Liver (tissue), 3 donors: ENCODE measurements at regions not wholly inside any gene's neighbourhood (a gene's known extent, or its start where the extent isn't known, plus 50 kb on each side); places are given as distances from the start of the nearest gene placed in this dataset.

Experiments
- EGR1 ChIP-seq, 2 donors: IDR thresholded peaks; 2 replicates each; pipeline ENCODE4 v1.6.1; 2016 to 2018; ENCODE audit warnings: antibody characterized with exemption in 2 of 2, low read depth in 2 of 2
- HNF4A ChIP-seq, 2 donors: conservative IDR thresholded peaks; 2 replicates each; pipeline ENCODE4 v1.6.1; 2016; ENCODE audit warnings: antibody characterized with exemption in 2 of 2, mild to moderate bottlenecking in 2 of 2
- JUND ChIP-seq, 2 donors: IDR thresholded peaks; 2 replicates each; pipeline ENCODE4 v1.6.1; 2016; ENCODE audit warnings: antibody characterized with exemption in 2 of 2
- RAD21 ChIP-seq, 2 donors: IDR thresholded peaks; 2 replicates each; pipeline ENCODE4 v1.6.1; 2016; ENCODE audit warnings: antibody characterized with exemption in 2 of 2, mild to moderate bottlenecking in 2 of 2
- RXRA ChIP-seq, 2 donors: IDR thresholded peaks; 2 replicates each; pipeline ENCODE4 v1.6.1; 2017 to 2018; ENCODE audit warnings: antibody characterized with exemption in 2 of 2, mild to moderate bottlenecking in 1 of 2
- SP1 ChIP-seq: IDR thresholded peaks from 2 replicates; pipeline ENCODE4 v1.6.1; 2018; ENCODE audit warnings: antibody characterized with exemption, mild to moderate bottlenecking
- TAF1 ChIP-seq: conservative IDR thresholded peaks from 2 replicates; pipeline ENCODE4 v1.6.1; 2016; ENCODE audit warnings: antibody characterized with exemption, mild to moderate bottlenecking
- YY1 ChIP-seq: IDR thresholded peaks from 2 replicates; pipeline ENCODE4 v1.6.1; 2016; ENCODE audit warnings: antibody characterized with exemption, mild to moderate bottlenecking
- TF ChIP-seq, protein P1 (sequence below): fragments of 150-350 bp; IDR thresholded peaks from 2 replicates; pipeline ENCODE4 v1.5.1; 2017; ENCODE audit warnings: improper control_type of control experiment, low read depth, low read length; ENCODE audit not compliant: missing input control
- TF ChIP-seq, protein P2 (sequence below): IDR thresholded peaks from 2 replicates; pipeline ENCODE4 v1.6.1; 2016; ENCODE audit warnings: antibody characterized with exemption, mild to moderate bottlenecking
- TF ChIP-seq, protein P3 (sequence below): IDR thresholded peaks from 2 replicates; pipeline ENCODE4 v1.6.1; 2016; ENCODE audit warnings: antibody characterized with exemption
- donor health status: healthy.
- donor health status: healthy.

DNA sequence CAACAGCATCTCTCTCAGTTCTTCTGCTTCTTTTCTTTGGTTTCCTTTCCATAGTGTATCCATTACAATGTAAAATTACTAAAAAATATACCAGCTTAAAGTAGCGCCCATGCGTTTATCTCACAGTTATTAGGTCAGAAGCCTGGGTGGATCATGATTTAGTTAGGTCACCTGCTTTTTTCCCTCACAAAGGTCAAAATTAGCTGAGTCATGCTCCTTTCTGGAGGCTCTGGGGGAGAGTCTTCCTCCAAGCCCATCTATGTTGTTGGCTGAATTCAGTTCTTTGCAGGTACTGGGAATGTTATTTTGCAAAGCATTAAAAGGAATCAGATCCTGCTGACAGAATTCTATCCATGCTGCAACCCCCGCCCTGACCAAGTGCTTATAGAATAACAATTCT lies 101.6 kb upstream of the TMEM132C start:
- TF ChIP-seq, protein P1, sequence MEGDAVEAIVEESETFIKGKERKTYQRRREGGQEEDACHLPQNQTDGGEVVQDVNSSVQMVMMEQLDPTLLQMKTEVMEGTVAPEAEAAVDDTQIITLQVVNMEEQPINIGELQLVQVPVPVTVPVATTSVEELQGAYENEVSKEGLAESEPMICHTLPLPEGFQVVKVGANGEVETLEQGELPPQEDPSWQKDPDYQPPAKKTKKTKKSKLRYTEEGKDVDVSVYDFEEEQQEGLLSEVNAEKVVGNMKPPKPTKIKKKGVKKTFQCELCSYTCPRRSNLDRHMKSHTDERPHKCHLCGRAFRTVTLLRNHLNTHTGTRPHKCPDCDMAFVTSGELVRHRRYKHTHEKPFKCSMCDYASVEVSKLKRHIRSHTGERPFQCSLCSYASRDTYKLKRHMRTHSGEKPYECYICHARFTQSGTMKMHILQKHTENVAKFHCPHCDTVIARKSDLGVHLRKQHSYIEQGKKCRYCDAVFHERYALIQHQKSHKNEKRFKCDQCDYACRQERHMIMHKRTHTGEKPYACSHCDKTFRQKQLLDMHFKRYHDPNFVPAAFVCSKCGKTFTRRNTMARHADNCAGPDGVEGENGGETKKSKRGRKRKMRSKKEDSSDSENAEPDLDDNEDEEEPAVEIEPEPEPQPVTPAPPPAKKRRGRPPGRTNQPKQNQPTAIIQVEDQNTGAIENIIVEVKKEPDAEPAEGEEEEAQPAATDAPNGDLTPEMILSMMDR = no peak
- TF ChIP-seq RAD21 (IDR thresholded peaks at IDR 0.05) = no peak
- TF ChIP-seq JUND (IDR thresholded peaks at IDR 0.05) = no peak
- no peak for TF ChIP-seq RXRA (IDR thresholded peaks at IDR 0.05)
- no peak for TF ChIP-seq EGR1 (IDR thresholded peaks at IDR 0.05; ENCODE audit: low read depth in 2 of 2)
- TF ChIP-seq, protein P2, sequence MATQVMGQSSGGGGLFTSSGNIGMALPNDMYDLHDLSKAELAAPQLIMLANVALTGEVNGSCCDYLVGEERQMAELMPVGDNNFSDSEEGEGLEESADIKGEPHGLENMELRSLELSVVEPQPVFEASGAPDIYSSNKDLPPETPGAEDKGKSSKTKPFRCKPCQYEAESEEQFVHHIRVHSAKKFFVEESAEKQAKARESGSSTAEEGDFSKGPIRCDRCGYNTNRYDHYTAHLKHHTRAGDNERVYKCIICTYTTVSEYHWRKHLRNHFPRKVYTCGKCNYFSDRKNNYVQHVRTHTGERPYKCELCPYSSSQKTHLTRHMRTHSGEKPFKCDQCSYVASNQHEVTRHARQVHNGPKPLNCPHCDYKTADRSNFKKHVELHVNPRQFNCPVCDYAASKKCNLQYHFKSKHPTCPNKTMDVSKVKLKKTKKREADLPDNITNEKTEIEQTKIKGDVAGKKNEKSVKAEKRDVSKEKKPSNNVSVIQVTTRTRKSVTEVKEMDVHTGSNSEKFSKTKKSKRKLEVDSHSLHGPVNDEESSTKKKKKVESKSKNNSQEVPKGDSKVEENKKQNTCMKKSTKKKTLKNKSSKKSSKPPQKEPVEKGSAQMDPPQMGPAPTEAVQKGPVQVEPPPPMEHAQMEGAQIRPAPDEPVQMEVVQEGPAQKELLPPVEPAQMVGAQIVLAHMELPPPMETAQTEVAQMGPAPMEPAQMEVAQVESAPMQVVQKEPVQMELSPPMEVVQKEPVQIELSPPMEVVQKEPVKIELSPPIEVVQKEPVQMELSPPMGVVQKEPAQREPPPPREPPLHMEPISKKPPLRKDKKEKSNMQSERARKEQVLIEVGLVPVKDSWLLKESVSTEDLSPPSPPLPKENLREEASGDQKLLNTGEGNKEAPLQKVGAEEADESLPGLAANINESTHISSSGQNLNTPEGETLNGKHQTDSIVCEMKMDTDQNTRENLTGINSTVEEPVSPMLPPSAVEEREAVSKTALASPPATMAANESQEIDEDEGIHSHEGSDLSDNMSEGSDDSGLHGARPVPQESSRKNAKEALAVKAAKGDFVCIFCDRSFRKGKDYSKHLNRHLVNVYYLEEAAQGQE = no peak
- TF ChIP-seq HNF4A (conservative IDR thresholded peaks at IDR 0.05) = no peak
- TF ChIP-seq, protein P3, sequence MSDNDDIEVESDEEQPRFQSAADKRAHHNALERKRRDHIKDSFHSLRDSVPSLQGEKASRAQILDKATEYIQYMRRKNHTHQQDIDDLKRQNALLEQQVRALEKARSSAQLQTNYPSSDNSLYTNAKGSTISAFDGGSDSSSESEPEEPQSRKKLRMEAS = no peak
- TF ChIP-seq TAF1 = no peak
- TF ChIP-seq YY1 = no peak
- no peak for TF ChIP-seq SP1
